K562 (cell line): ENCODE measurements at regions not wholly inside any gene's neighbourhood (a gene's known extent, or its start where the extent isn't known, plus 50 kb on each side); places are given as distances from the start of the nearest gene placed in this dataset.

Experiments used
- ATAC-seq: fragments of 200-7000 bp; cut with Tn5 transposase; 3 replicates; pipeline ENCODE4 v1.9.1; 2020; ENCODE audit warnings: moderate library complexity
- BruUV-seq: library from RNA; stranded (reverse); fragments of 400-500 nt; replicated peaks from 2 replicates; lab custom pipeline; 2021; lab: Mats Ljungman, UMichigan
- CTCF ChIA-PET: fragments of 300-600 bp; formaldehyde crosslinking; extraction: SDS; loops from one replicate; lab custom pipeline; 2021; ENCODE audit warnings: low intra/inter-chr PET ratio; lab: Yijun Ruan, JAX
- POLR2A ChIA-PET: fragments of 300-600, 350-650 bp; sonication (Branson Sonifier 250); formaldehyde crosslinking; extraction: SDS; loops from one replicate; lab custom pipeline; 2021; ENCODE audit warnings: antibody characterized with exemption, inconsistent platforms; lab: Yijun Ruan, JAX
- DNase-seq, 4 experiments: peaks; one replicate each; pipeline versions ENCODE4 v3.0.0 to v3.0.0-alpha.2; 2011 to 2018; ENCODE audit warnings: low spot score in 3 of 4, mixed read lengths in 3 of 4; ENCODE audit errors: extremely low read depth in 1 of 4
- FAIRE-seq: peaks from 2 replicates; lab custom pipeline; 2011; peaks lifted over from hg19 to GRCh38; lab: Jason Lieb, UNC
- H2AFZ ChIP-seq: 2 replicates; pipeline ENCODE4 v1.6.0; 2011; ENCODE audit warnings: low read depth, low read length, control low read depth, inconsistent platforms
- H3K27ac ChIP-seq: fragments of 200-600 bp; 3 replicates; pipeline ENCODE4 v1.8.0; 2011; ENCODE audit warnings: low read depth, mild to moderate bottlenecking, control low read depth, inconsistent platforms, low read length, moderate library complexity, mixed read lengths; ENCODE audit errors: extremely low read depth
- H3K27me3 ChIP-seq, 2 experiments: fragments of 300-600 bp in 1 of 2; 2 replicates in 1 of 2; 3 replicates in 1 of 2; pipeline versions ENCODE4 v1.6.0 to v1.8.0; 2011; ENCODE audit warnings: inconsistent platforms in 2 of 2, low read length in 2 of 2, mild to moderate bottlenecking in 1 of 2, mixed read lengths in 1 of 2, moderate library complexity in 1 of 2; ENCODE audit not compliant: control insufficient read depth in 2 of 2, insufficient read depth in 2 of 2
- H3K36me3 ChIP-seq: fragments of 300-600 bp; 3 replicates; pipeline ENCODE4 v1.8.0; 2011; ENCODE audit warnings: mild to moderate bottlenecking, low read length, inconsistent platforms; ENCODE audit not compliant: control insufficient read depth, insufficient read depth
- H3K4me1 ChIP-seq, 2 experiments: fragments of 200-600 bp in 1 of 2; replicated peaks in 1 of 2; 2 replicates in 1 of 2; 3 replicates in 1 of 2; pipeline versions ENCODE4 v1.5.1 to v1.8.0; 2011; ENCODE audit warnings: inconsistent platforms in 2 of 2, low read length in 2 of 2, mild to moderate bottlenecking in 1 of 2, mixed read lengths in 1 of 2, moderate library complexity in 1 of 2; ENCODE audit not compliant: control insufficient read depth in 2 of 2, insufficient read depth in 2 of 2
- H3K4me2 ChIP-seq: 2 replicates; pipeline ENCODE4 v1.6.1; 2011; ENCODE audit warnings: low read length, control low read depth, inconsistent platforms, mixed read lengths; ENCODE audit not compliant: insufficient read depth
- H3K4me3 ChIP-seq: fragments of 200-600 bp; sonication (generic), shearing (Covaris generic); 2 replicates; pipeline ENCODE4 v1.5.1; 2016; ENCODE audit warnings: control low read depth, inconsistent platforms
- H3K79me2 ChIP-seq: fragments of 200-600 bp; 3 replicates; pipeline ENCODE4 v1.8.0; 2011; ENCODE audit warnings: low read length, inconsistent platforms; ENCODE audit not compliant: control insufficient read depth, insufficient read depth
- H3K9ac ChIP-seq, 2 experiments: 2 replicates each; pipeline versions ENCODE4 v1.6.0 to v1.6.1; 2011; ENCODE audit warnings: low read depth in 2 of 2, low read length in 2 of 2, control low read depth in 1 of 2, inconsistent platforms in 1 of 2, mild to moderate bottlenecking in 1 of 2, mixed read lengths in 1 of 2; ENCODE audit not compliant: insufficient read depth in 1 of 2
- H3K9me1 ChIP-seq: one replicate; pipeline ENCODE4 v1.6.0; 2011; ENCODE audit warnings: inconsistent platforms, mild to moderate bottlenecking, low read length, moderate library complexity; ENCODE audit not compliant: control insufficient read depth, insufficient read depth
- H3K9me3 ChIP-seq: replicated peaks from 2 replicates; pipeline ENCODE4 v1.5.1; 2011; ENCODE audit warnings: low read depth, low read length, inconsistent platforms; ENCODE audit not compliant: control insufficient read depth, insufficient read depth
- H4K20me1 ChIP-seq: replicated peaks from 2 replicates; pipeline ENCODE4 v1.6.1; 2011; ENCODE audit warnings: low read length, inconsistent platforms, mixed read lengths; ENCODE audit not compliant: control insufficient read depth, insufficient read depth
- RB1 ChIP-seq: fragments of 450-650 bp; IDR thresholded peaks from 2 replicates; pipeline ENCODE4 v1.6.1; 2017; ENCODE audit warnings: low read depth, mild to moderate bottlenecking
- ZNF445 ChIP-seq: fragments of 250-450 bp; sonication (Bioruptor Pico); IDR thresholded peaks from 2 replicates; pipeline ENCODE4 v1.4.0; 2020; ENCODE audit warnings: low read depth, mild to moderate bottlenecking, moderate library complexity
- ZNF57 ChIP-seq: fragments of 450-650 bp; formaldehyde crosslinking; IDR thresholded peaks from 2 replicates; pipeline ENCODE4 v1.4.0; 2020; ENCODE audit warnings: mild to moderate bottlenecking, moderate library complexity
- ZNF785 ChIP-seq: fragments of 250-450 bp; sonication (Bioruptor Pico); IDR thresholded peaks from 2 replicates; pipeline ENCODE4 v1.4.0; 2020; ENCODE audit warnings: mild to moderate bottlenecking
- WGBS: fragments of 100-300 bp; shearing (Covaris generic); methylation state at CpG from one replicate; pipeline ENCODE4 v1.1.6; 2016; ENCODE audit warnings: low coverage, mixed read lengths; ENCODE audit not compliant: insufficient coverage; ENCODE audit errors: missing lambda C conversion rate; 5-methylcytosine and 5-hydroxymethylcytosine counted together
- in situ Hi-C: fragments of 300-500 bp; cut with MboI; formaldehyde crosslinking; loops from 4 replicates; pipeline ENCODE4 v1.15.0; 2018; ENCODE audit warnings: inconsistent platforms, mixed read lengths
- intact Hi-C: fragments of 100-400 bp; cut with micrococcal nuclease; formaldehyde crosslinking; loops from 2 replicates; pipeline ENCODE4 v1.14.2; 2022
- TF ChIP-seq, protein P1 (sequence below): fragments of 250-450 bp; sonication (Bioruptor Pico); IDR thresholded peaks from 2 replicates; pipeline ENCODE4 v1.8.0; 2022; ENCODE audit warnings: inconsistent platforms, mild to moderate bottlenecking, moderate library complexity, borderline replicate concordance

DNA sequence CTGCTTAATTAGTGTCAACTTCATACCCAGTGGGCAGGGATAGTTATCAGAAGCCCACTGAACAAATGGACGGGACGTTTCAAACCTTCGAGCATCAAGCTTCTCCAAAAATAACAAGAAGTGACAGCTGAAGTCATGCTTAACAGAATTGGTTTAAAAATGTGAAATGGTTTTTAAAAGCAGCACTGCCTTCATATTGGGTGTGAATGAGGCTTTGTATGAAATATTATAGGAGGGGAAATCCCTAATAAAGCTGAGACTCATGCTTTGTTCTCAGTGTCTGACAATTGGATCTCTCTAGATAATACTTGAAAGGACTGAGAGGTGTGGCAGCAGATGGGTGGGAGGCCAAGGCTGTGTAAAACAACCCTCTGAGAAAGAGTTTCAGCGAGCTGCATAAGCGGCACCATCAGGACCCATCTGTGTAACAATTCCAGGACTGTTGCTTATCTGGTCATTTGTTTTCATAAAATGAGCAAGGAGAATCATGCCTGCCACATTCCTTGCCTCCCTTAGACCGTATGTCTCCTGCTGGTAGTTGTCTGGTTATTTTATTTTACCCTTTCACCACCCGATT, 667.7 kb downstream of the DIAPH3 start:
- Histone ChIP-seq H3K36me3 (no peaks in the 10 kb centered on the region), H4K20me1 (no peaks in the 10 kb centered on the region), H3K9me1 (no peaks in the 10 kb centered on the region), H3K27ac (no peak overlapping the region), H3K4me2 (no peak overlapping the region), H3K4me1 (peaks cover 0 to 13% of the 10 kb centered on the region in 2 experiments; a peak in 4 of 5 replicates), H3K79me2 (no peaks in the 10 kb centered on the region), H3K4me3 (no peak overlapping the region), H2AFZ (no peak overlapping the region), H3K27me3 (no peaks in the 10 kb centered on the region; a peak in 2 of 5 replicates), H3K9me3 (no peaks in the 10 kb centered on the region), H3K9ac (no peak overlapping the region)
- DNase-seq (no peak), ATAC-seq (no peak), FAIRE-seq (no peak)
- POLR2A ChIA-PET, result no interaction called here
- no peak for TF ChIP-seq ZNF57 (CRISPR knock-in tag)
- TF ChIP-seq ZNF445 (CRISPR knock-in tag), result no peak
- TF ChIP-seq ZNF785 (CRISPR knock-in tag), result no peak
- TF ChIP-seq, protein P1, sequence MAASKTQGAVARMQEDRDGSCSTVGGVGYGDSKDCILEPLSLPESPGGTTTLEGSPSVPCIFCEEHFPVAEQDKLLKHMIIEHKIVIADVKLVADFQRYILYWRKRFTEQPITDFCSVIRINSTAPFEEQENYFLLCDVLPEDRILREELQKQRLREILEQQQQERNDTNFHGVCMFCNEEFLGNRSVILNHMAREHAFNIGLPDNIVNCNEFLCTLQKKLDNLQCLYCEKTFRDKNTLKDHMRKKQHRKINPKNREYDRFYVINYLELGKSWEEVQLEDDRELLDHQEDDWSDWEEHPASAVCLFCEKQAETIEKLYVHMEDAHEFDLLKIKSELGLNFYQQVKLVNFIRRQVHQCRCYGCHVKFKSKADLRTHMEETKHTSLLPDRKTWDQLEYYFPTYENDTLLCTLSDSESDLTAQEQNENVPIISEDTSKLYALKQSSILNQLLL (CRISPR knock-in tag), result no peak
- no peak for TF ChIP-seq RB1
- intact Hi-C loops, result no loop called here
- CTCF ChIA-PET, result no interaction called here
- in situ Hi-C loops, result no loop called here
- no TSS peak for BruUV-seq
- WGBS, result 18% methylated on average over 6 of the region's 7 CpGs
